ENCODE measurements at regions not wholly inside any gene's neighbourhood (a gene's known extent, or its start where the extent isn't known, plus 50 kb on each side); places are given as distances from the start of the nearest gene placed in this dataset.

DNA sequence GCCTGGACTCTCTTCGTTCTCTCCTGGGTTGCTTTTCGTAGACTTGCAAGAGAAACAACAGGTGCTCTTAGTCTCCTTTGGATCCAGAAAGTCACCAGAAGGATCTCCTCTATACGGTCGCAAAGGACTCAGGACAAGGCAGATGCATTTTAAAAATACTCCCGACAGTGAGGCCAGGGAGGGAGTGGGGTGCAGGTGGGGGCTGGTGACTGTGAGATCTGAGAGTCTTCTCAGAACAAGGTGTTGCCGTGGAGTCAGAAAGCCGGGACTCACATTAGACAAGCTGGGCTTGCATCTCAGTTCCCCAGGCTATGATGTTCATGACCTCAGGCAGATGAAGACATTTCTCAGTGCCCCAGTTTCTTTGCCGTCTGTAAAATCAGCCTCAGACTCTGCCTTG is 507.2 kb downstream of the TCERG1L start:
- Histone ChIP-seq H3K27ac (ENCODE audit: low read depth, low read length) (no peak overlapping the region), H3K9me3 (ENCODE audit: control insufficient read depth, insufficient read depth, low read depth, low read length) (peaks cover 4% of the 10 kb centered on the region; the same call in 1 of the 2 replicates), H3K4me1 (ENCODE audit: control insufficient read depth, insufficient read depth, low read length) (no peaks in the 10 kb centered on the region), H3K9ac (ENCODE audit: low read length) (no peak overlapping the region), H3K27me3 (ENCODE audit: control insufficient read depth, insufficient read depth, low read length) (no peaks in the 10 kb centered on the region), H3K4me3 (ENCODE audit: low read depth, low read length) (no peak overlapping the region), H3K36me3 (ENCODE audit: control insufficient read depth, insufficient read depth, low read length) (no peaks in the 10 kb centered on the region)

DNA sequence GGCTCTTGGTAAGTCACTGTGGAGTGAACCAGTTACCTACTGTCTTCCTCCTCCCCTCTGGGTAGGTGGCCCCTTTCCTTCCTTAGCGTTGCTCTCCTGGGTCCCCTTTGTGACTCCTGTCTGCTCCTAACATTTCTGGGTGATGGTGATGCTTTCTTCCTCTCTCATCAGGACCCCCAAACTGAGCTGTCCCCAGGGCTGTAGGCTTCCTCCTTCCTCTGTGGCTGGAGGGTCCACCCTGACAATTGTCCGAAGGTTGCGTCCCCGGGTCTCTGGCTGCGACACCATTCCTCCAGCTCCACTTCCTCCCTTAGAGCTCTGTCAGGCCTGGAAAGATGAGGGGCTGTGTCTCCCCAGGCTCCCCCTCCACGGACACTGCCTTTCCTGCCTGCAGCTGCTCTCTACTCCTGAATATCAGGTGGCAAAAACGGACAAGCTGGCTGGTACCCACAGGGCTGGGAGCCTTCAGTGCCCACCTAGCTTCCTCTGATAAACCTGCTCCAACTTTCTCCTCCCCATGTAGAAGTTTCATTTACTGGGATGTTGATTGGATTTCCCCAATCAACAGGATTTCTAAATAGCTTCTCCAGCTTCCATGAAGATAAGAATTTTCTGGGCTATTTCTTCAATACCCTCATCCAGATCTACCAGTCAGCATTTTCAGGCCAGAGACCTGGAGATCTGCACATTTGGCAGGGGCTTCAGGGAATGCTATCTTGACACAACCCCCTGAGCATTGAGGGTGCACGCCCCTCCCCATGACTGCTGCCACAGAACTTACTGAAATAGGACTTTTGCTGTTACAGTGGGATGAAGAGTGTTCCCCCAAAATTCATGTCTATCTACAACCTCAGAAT is 506.5 kb downstream of the TCERG1L start:
- no peaks in the 10 kb centered on the region for H3K27me3 ChIP-seq (ENCODE audit: control insufficient read depth, insufficient read depth, low read length)

DNA sequence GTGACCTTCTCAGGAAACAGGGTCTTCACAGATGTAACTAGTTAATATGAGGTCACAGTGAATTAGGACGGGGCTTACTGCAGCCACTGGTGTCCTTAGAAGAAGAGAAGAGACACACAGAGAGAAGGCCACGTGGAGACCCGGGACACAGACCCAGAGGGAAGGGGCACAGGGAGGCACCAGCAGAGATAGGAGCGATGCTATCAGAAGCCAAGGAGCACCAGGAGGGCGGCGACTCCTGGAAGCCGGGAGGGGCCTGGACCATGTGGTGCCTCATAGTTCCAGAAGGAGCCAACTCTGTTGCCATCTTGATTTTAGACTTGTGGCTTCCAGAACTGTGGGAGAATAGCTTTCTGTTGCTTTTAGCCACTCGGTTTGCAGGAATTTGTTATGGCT is 505.9 kb downstream of the TCERG1L start:
- Histone ChIP-seq H3K27me3 (ENCODE audit: control insufficient read depth, insufficient read depth, low read length) (no peaks in the 10 kb centered on the region), H3K27ac (ENCODE audit: low read depth, low read length) (no peak overlapping the region), H3K4me1 (ENCODE audit: control insufficient read depth, insufficient read depth, low read length) (peaks cover 11% of the 10 kb centered on the region), H3K9ac (ENCODE audit: low read length) (no peak overlapping the region), H3K4me3 (ENCODE audit: low read depth, low read length) (no peak overlapping the region), H3K36me3 (ENCODE audit: control insufficient read depth, insufficient read depth, low read length) (no peaks in the 10 kb centered on the region), H3K9me3 (ENCODE audit: control insufficient read depth, insufficient read depth, low read depth, low read length) (peaks cover 4% of the 10 kb centered on the region; the same call in 1 of the 2 replicates)

More for the DNA sequence above, 506.5 kb downstream of the TCERG1L start:
- H3K9ac ChIP-seq (ENCODE audit: low read length): no peak overlapping the region
- H3K4me1 ChIP-seq (ENCODE audit: control insufficient read depth, insufficient read depth, low read length): peaks cover 5% of the 10 kb centered on the region
- no peak overlapping the region for H3K27ac ChIP-seq (ENCODE audit: low read depth, low read length)
- peaks cover 4% of the 10 kb centered on the region; the same call in 1 of the 2 replicates for H3K9me3 ChIP-seq (ENCODE audit: control insufficient read depth, insufficient read depth, low read depth, low read length)
- H3K4me3 ChIP-seq (ENCODE audit: low read depth, low read length): no peak overlapping the region
- H3K36me3 ChIP-seq (ENCODE audit: control insufficient read depth, insufficient read depth, low read length): no peaks in the 10 kb centered on the region

DNA sequence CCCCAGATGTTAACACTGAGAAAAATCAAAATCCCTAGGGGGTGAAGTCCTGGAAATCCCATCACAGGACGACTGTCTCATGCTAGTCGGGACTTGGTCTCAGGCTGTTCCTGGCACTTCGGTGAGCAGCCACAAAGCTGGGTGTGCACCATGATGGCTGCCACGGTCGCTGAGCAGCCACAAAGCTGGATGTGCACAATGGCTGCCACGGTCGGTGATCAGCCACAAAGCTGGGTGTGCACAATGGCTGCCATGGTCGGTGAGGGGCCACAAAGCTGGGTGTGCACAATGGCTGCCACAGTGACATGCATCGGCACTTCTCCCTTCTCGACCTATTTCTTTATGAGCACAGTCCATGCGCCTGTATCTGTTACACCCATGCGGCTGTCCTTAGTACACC is 505.1 kb downstream of the TCERG1L start:
- H3K27ac ChIP-seq (ENCODE audit: low read depth, low read length): no peak overlapping the region
- no peak overlapping the region for H3K9ac ChIP-seq (ENCODE audit: low read length)
- H3K27me3 ChIP-seq (ENCODE audit: control insufficient read depth, insufficient read depth, low read length): no peaks in the 10 kb centered on the region
- H3K4me1 ChIP-seq (ENCODE audit: control insufficient read depth, insufficient read depth, low read length): peaks cover 14% of the 10 kb centered on the region
- peaks cover 4% of the 10 kb centered on the region; the same call in 1 of the 2 replicates for H3K9me3 ChIP-seq (ENCODE audit: control insufficient read depth, insufficient read depth, low read depth, low read length)
- H3K36me3 ChIP-seq (ENCODE audit: control insufficient read depth, insufficient read depth, low read length): no peaks in the 10 kb centered on the region
- H3K4me3 ChIP-seq (ENCODE audit: low read depth, low read length): no peak overlapping the region

DNA sequence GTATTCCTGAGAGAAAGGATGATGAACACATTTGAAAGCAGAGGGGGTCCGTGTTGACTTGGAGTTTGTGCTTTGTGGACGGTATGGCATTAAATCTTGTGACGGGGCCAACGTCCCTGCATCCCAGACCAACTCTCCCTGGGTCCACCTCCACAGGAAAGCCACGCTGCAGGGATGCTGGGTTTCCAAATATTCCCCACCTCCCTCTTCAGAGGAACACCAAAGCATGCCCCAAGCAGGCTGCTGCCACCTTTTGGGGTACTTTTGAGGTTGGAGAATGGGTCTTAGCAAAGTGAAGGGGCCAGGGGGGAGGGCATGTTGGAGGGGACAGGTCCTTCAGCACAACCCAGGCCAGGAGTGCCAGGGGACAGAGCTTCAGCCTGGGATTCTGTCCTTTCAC is 504.4 kb downstream of the TCERG1L start:
- Histone ChIP-seq H3K27ac (ENCODE audit: low read depth, low read length) (no peak overlapping the region), H3K36me3 (ENCODE audit: control insufficient read depth, insufficient read depth, low read length) (no peaks in the 10 kb centered on the region), H3K9ac (ENCODE audit: low read length) (no peak overlapping the region), H3K4me3 (ENCODE audit: low read depth, low read length) (no peak overlapping the region), H3K4me1 (ENCODE audit: control insufficient read depth, insufficient read depth, low read length) (peaks cover 14% of the 10 kb centered on the region), H3K9me3 (ENCODE audit: control insufficient read depth, insufficient read depth, low read depth, low read length) (peaks cover 4% of the 10 kb centered on the region; the same call in 1 of the 2 replicates), H3K27me3 (ENCODE audit: control insufficient read depth, insufficient read depth, low read length) (no peaks in the 10 kb centered on the region)

DNA sequence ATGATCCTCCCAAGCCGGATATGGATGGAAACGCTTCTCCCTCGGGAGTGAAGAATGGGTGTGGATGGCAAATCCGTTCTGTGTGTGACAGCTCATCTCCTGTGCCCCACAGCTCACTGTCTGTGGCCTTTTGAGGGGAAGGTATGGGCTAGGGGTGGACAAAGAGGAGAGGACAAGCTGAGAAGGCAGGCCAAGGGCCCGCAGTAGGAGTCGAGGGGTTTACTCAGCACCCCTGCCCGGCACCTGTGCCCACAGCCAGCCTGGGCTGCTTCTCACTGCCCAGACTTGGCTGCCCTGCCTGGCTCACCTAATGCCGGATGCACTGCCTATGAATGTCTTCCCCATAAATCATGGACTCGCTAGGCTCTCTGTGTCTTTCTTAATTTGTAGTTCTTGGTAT is 503.8 kb downstream of the TCERG1L start:
- Histone ChIP-seq H3K4me3 (ENCODE audit: low read depth, low read length) (no peak overlapping the region), H3K27ac (ENCODE audit: low read depth, low read length) (no peak overlapping the region), H3K9ac (ENCODE audit: low read length) (no peak overlapping the region), H3K36me3 (ENCODE audit: control insufficient read depth, insufficient read depth, low read length) (no peaks in the 10 kb centered on the region), H3K27me3 (ENCODE audit: control insufficient read depth, insufficient read depth, low read length) (no peaks in the 10 kb centered on the region), H3K9me3 (ENCODE audit: control insufficient read depth, insufficient read depth, low read depth, low read length) (peaks cover 4% of the 10 kb centered on the region; the same call in 1 of the 2 replicates), H3K4me1 (ENCODE audit: control insufficient read depth, insufficient read depth, low read length) (peaks cover 14% of the 10 kb centered on the region)

DNA sequence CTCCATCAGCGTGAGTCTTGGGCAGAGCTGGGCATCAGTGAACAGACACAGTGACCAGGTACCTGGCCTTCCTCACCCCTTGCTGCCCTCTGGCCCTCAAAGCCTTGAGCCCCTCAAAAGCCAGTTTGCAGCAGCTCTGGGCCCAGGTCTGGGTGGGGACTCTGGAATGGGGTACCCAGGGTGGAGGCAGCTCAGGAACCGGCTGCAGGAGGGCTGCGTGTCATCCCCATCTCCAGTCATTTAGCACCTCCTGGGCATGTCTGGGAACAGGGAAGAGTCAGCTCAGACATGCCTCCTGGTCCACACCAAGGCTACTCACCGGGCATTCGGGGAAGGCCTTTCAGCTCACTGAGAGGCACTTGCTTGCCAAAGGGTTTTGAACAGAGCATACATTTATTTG is 503.3 kb downstream of the TCERG1L start:
- Histone ChIP-seq H3K9me3 (ENCODE audit: control insufficient read depth, insufficient read depth, low read depth, low read length) (peaks cover 4% of the 10 kb centered on the region; the same call in 1 of the 2 replicates), H3K36me3 (ENCODE audit: control insufficient read depth, insufficient read depth, low read length) (no peaks in the 10 kb centered on the region), H3K27me3 (ENCODE audit: control insufficient read depth, insufficient read depth, low read length) (no peaks in the 10 kb centered on the region), H3K9ac (ENCODE audit: low read length) (no peak overlapping the region), H3K4me1 (ENCODE audit: control insufficient read depth, insufficient read depth, low read length) (peaks cover 19% of the 10 kb centered on the region), H3K27ac (ENCODE audit: low read depth, low read length) (no peak overlapping the region), H3K4me3 (ENCODE audit: low read depth, low read length) (no peak overlapping the region)

DNA sequence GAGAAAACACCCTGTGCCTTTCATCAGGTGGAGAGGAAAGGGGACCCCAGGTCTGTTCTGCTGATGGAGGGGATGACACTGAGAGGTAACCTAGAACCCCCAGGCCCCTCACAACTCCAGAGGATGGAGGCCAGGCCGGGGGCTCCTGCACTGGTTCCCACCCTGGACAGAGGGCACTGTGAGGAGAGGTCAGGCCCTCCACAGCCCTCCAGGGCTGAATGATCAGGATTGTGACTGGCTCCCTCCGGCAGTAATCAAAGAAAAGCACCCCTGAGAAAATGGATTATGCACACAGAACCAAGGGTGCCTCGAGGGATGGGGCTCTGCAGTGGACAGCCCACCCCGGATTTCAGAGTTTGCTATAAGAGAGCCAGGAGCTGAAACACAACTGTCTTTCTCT is 502.8 kb downstream of the TCERG1L start:
- H3K9me3 ChIP-seq (ENCODE audit: control insufficient read depth, insufficient read depth, low read depth, low read length): peaks cover 4% of the 10 kb centered on the region; the same call in 1 of the 2 replicates
- H3K27me3 ChIP-seq (ENCODE audit: control insufficient read depth, insufficient read depth, low read length): no peaks in the 10 kb centered on the region
- H3K4me1 ChIP-seq (ENCODE audit: control insufficient read depth, insufficient read depth, low read length): peaks cover 21% of the 10 kb centered on the region
- no peak overlapping the region for H3K9ac ChIP-seq (ENCODE audit: low read length)
- no peaks in the 10 kb centered on the region for H3K36me3 ChIP-seq (ENCODE audit: control insufficient read depth, insufficient read depth, low read length)
- H3K27ac ChIP-seq (ENCODE audit: low read depth, low read length): no peak overlapping the region
- no peak overlapping the region for H3K4me3 ChIP-seq (ENCODE audit: low read depth, low read length)

DNA sequence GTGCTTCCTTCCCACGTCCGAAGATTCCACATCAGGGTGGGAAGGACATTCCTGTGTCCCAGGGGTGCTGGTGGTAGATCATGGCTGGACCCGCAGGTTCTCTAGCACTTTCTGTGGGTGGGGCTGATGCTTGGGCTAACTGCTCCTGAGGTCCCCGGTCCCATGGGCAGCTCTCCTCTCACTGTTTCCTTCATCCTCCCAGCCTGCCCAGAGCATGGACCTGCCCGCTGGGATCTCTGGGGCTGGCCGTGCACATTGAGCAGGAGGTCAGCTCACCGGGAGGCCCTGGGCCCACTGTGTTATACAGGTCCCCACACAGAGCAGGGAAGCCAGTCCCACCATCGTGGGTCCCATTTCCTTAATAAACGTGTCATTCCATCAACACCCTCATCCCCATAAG is 502.3 kb downstream of the TCERG1L start:
- Histone ChIP-seq H3K9ac (ENCODE audit: low read length) (no peak overlapping the region), H3K9me3 (ENCODE audit: control insufficient read depth, insufficient read depth, low read depth, low read length) (peaks cover 4% of the 10 kb centered on the region; the same call in 1 of the 2 replicates), H3K36me3 (ENCODE audit: control insufficient read depth, insufficient read depth, low read length) (no peaks in the 10 kb centered on the region), H3K27ac (ENCODE audit: low read depth, low read length) (no peak overlapping the region), H3K4me1 (ENCODE audit: control insufficient read depth, insufficient read depth, low read length) (peaks cover 21% of the 10 kb centered on the region), H3K4me3 (ENCODE audit: low read depth, low read length) (no peak overlapping the region), H3K27me3 (ENCODE audit: control insufficient read depth, insufficient read depth, low read length) (no peaks in the 10 kb centered on the region)

DNA sequence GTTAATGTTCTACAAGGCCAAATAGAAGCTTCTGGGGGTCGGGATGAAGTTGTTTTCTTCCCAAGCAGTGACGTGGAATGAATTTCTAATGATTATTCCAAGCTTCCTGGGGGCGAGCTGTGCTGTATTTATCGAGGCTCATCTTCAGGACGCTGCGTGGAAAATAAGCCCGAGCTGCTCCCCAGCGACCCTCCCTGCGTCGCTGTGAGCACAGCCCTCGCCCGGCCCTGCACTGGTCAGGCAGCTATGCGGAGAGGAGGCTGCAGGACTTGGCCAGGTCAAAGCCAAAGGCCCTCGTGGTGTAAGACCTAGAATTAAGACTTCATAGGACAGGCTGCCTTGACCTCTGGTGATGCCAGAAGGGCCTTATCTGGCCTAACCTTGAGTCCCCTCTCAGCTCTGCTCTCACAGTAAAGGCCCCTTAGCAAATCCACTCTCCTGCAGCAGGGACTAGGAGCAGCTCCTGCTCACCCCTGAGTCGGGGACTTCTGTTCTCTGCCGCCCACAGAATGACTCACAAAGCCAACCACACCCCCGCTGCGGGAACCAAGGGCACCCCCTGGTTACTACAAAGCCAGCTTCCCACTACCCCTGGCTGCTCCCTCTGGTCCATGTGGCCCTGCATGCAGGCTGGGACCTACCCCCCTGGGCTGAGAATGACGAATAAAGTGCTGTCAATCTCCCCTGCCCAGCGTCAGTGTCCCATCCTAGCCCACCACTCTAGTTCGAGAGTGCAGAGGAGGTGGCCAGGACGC is 501.6 kb downstream of the TCERG1L start:
- Histone ChIP-seq H3K27me3 (ENCODE audit: control insufficient read depth, insufficient read depth, low read length) (no peaks in the 10 kb centered on the region), H3K4me1 (ENCODE audit: control insufficient read depth, insufficient read depth, low read length) (peaks cover 21% of the 10 kb centered on the region), H3K36me3 (ENCODE audit: control insufficient read depth, insufficient read depth, low read length) (no peaks in the 10 kb centered on the region), H3K27ac (ENCODE audit: low read depth, low read length) (no peak overlapping the region), H3K9ac (ENCODE audit: low read length) (no peak overlapping the region), H3K4me3 (ENCODE audit: low read depth, low read length) (no peak overlapping the region), H3K9me3 (ENCODE audit: control insufficient read depth, insufficient read depth, low read depth, low read length) (peaks cover 2% of the 10 kb centered on the region; the same call in 1 of the 2 replicates)

DNA sequence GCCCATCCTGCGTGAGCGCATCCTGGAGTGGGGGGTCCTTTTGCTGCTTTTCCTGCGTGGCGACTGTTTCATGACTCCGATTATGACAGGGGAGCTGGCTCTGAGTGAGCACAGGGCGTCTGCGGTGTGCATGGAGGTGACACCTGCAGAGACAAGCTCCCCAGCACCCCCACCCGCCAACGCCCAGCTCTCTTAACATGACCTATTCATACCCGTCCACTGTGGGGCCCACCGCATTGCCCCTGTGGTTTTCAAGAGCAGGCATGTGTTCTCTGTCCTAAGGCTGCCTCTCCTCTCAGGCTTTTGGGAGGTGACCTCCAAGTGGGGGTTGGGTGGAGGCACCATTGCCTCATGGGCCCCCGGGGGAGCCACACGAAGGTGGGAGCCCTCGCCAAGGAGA is 500.7 kb downstream of the TCERG1L start:
- Histone ChIP-seq H3K9me3 (ENCODE audit: control insufficient read depth, insufficient read depth, low read depth, low read length) (0 out of 2 replicates have a peak, but pooled peaks cover 2% of the 10 kb centered on the region), H3K4me3 (ENCODE audit: low read depth, low read length) (no peak overlapping the region), H3K27me3 (ENCODE audit: control insufficient read depth, insufficient read depth, low read length) (no peaks in the 10 kb centered on the region), H3K27ac (ENCODE audit: low read depth, low read length) (no peak overlapping the region), H3K36me3 (ENCODE audit: control insufficient read depth, insufficient read depth, low read length) (no peaks in the 10 kb centered on the region), H3K4me1 (ENCODE audit: control insufficient read depth, insufficient read depth, low read length) (peaks cover 21% of the 10 kb centered on the region), H3K9ac (ENCODE audit: low read length) (no peak overlapping the region)
